SK-N-SH treated with all-trans-retinoic acid at 6 μM for 48 hours (cell line): ENCODE measurements at regions not wholly inside any gene's neighbourhood (a gene's known extent, or its start where the extent isn't known, plus 50 kb on each side); places are given as distances from the start of the nearest gene placed in this dataset.

Experiments
- ATAC-seq: fragments of 200-7000 bp; cut with Tn5 transposase; 3 replicates; pipeline ENCODE4 v1.9.1; 2020; ENCODE audit warnings: mild to moderate bottlenecking, moderate library complexity
- ARNTL ChIP-seq: fragments of 450-650 bp; formaldehyde crosslinking; IDR thresholded peaks from 2 replicates; pipeline ENCODE4 v1.5.0; 2020; ENCODE audit warnings: low read depth, mild to moderate bottlenecking, moderate library complexity, borderline replicate concordance
- BACH2 ChIP-seq: fragments of 250-450 bp; sonication (Bioruptor Pico); IDR thresholded peaks from 2 replicates; pipeline ENCODE4 v1.9.0; 2021; ENCODE audit warnings: mild to moderate bottlenecking, borderline replicate concordance
- CREB5 ChIP-seq: fragments of 250-450 bp; sonication (Bioruptor Pico); IDR thresholded peaks from 2 replicates; pipeline ENCODE4 v1.5.1; 2020; ENCODE audit warnings: low read depth, mild to moderate bottlenecking, moderate library complexity
- CSDC2 ChIP-seq: fragments of 250-450 bp; sonication (Bioruptor Pico); IDR thresholded peaks from 2 replicates; pipeline ENCODE4 v1.5.0; 2020; ENCODE audit warnings: mild to moderate bottlenecking, moderate library complexity
- CSRNP3 ChIP-seq: fragments of 250-450 bp; sonication (Bioruptor Pico); IDR thresholded peaks from 2 replicates; pipeline ENCODE4 v1.5.1; 2021; ENCODE audit warnings: mild to moderate bottlenecking, moderate library complexity
- ESRRG ChIP-seq: fragments of 250-450 bp; sonication (Bioruptor Pico); IDR thresholded peaks from 2 replicates; pipeline ENCODE4 v1.6.1; 2021; ENCODE audit warnings: mild to moderate bottlenecking
- ISL1 ChIP-seq: fragments of 250-450 bp; sonication (Bioruptor Pico); IDR thresholded peaks from 2 replicates; pipeline ENCODE4 v2.1.2; 2022; ENCODE audit warnings: mild to moderate bottlenecking, moderate library complexity
- OSR1 ChIP-seq: fragments of 250-450 bp; sonication (Bioruptor Pico); IDR thresholded peaks from 2 replicates; pipeline ENCODE4 v1.8.0; 2022; ENCODE audit warnings: moderate library complexity, mild to moderate bottlenecking, inconsistent platforms
- PATZ1 ChIP-seq: fragments of 250-450 bp; sonication (Bioruptor Pico); IDR thresholded peaks from 2 replicates; pipeline ENCODE4 v1.8.0; 2020; ENCODE audit warnings: mild to moderate bottlenecking, moderate library complexity, borderline replicate concordance
- POU6F1 ChIP-seq: fragments of 250-450 bp; sonication (Bioruptor Pico); IDR thresholded peaks from 2 replicates; pipeline ENCODE4 v1.8.0; 2021; ENCODE audit warnings: low read depth, mild to moderate bottlenecking, moderate library complexity, borderline replicate concordance
- PPARA ChIP-seq: fragments of 250-450 bp; sonication (Bioruptor Pico); IDR thresholded peaks from 2 replicates; pipeline ENCODE4 v1.5.0; 2020; ENCODE audit warnings: mild to moderate bottlenecking, borderline replicate concordance
- RARB ChIP-seq: fragments of 250-450 bp; sonication (Bioruptor Pico); IDR thresholded peaks from 2 replicates; pipeline ENCODE4 v1.8.0; 2021; ENCODE audit warnings: mild to moderate bottlenecking, moderate library complexity
- SNAI2 ChIP-seq: fragments of 250-450 bp; sonication (Bioruptor Pico); IDR thresholded peaks from 2 replicates; pipeline ENCODE4 v1.5.0; 2020; ENCODE audit warnings: mild to moderate bottlenecking, moderate library complexity
- TCF4 ChIP-seq: fragments of 250-450 bp; sonication (Bioruptor Pico); IDR thresholded peaks from 2 replicates; pipeline ENCODE4 v1.8.0; 2021; ENCODE audit warnings: mild to moderate bottlenecking, moderate library complexity, borderline replicate concordance
- TOX ChIP-seq: fragments of 250-450 bp; sonication (Bioruptor Pico); IDR thresholded peaks from 2 replicates; pipeline ENCODE4 v1.8.0; 2021; ENCODE audit warnings: mild to moderate bottlenecking, moderate library complexity, borderline replicate concordance
- TSHZ2 ChIP-seq: fragments of 250-450 bp; sonication (Bioruptor Pico); IDR thresholded peaks from 2 replicates; pipeline ENCODE4 v1.5.0; 2020; ENCODE audit warnings: mild to moderate bottlenecking, moderate library complexity
- ZC3H10 ChIP-seq: fragments of 250-450 bp; sonication (Bioruptor Pico); IDR thresholded peaks from 2 replicates; pipeline ENCODE4 v1.5.1; 2021; ENCODE audit warnings: mild to moderate bottlenecking, moderate library complexity
- ZFP3 ChIP-seq: fragments of 250-450 bp; sonication (Bioruptor Pico); IDR thresholded peaks from 2 replicates; pipeline ENCODE4 v1.5.0; 2020; ENCODE audit warnings: mild to moderate bottlenecking, moderate library complexity
- ZNF565 ChIP-seq: fragments of 450-650 bp; formaldehyde crosslinking; conservative IDR thresholded peaks from 2 replicates; pipeline ENCODE4 v1.5.0; 2020; ENCODE audit warnings: low read depth, mild to moderate bottlenecking, moderate library complexity

- TF ChIP-seq TSHZ2 (CRISPR knock-in tag), result no peak
- TF ChIP-seq TCF4, result no peak
- no peak for TF ChIP-seq POU6F1
- no peak for TF ChIP-seq BACH2
- no peak for TF ChIP-seq SNAI2 (CRISPR knock-in tag)
- TF ChIP-seq ESRRG (CRISPR knock-in tag), result no peak
- no peak for TF ChIP-seq CSRNP3 (CRISPR knock-in tag)
- no peak for TF ChIP-seq TOX (CRISPR knock-in tag)
- TF ChIP-seq PPARA (CRISPR knock-in tag), result no peak
- no peak for TF ChIP-seq PATZ1 (CRISPR knock-in tag)
- no peak for TF ChIP-seq CSDC2 (CRISPR knock-in tag)
- no peak for TF ChIP-seq ZC3H10 (CRISPR knock-in tag)
- TF ChIP-seq CREB5 (CRISPR knock-in tag), result no peak
- TF ChIP-seq ZNF565 (CRISPR knock-in tag), result no peak
- TF ChIP-seq ISL1 (CRISPR knock-in tag), result no peak
- no peak for TF ChIP-seq OSR1 (CRISPR knock-in tag)
- no peak for TF ChIP-seq ARNTL (CRISPR knock-in tag)
- no peak for ATAC-seq
Observed at GRCh38 chr7:90025771-90026170, 128.5 kb upstream of the STEAP1 start.

GRCh38 chr7:90033850-90034249 is 120.4 kb upstream of the STEAP1 start:
- TF ChIP-seq BACH2 (no peak), PATZ1 (CRISPR knock-in tag) (no peak), ZFP3 (CRISPR knock-in tag) (no peak), ZNF565 (CRISPR knock-in tag) (no peak), ARNTL (CRISPR knock-in tag) (no peak), CSDC2 (CRISPR knock-in tag) (no peak)
- TF ChIP-seq, all 23 proteins: peak for 0
- no peak for ATAC-seq

GRCh38 chr7:90053094-90053493 is 101.2 kb upstream of the STEAP1 start:
- no peak for ATAC-seq
- TF ChIP-seq BACH2 (no peak), RARB (CRISPR knock-in tag) (no peak), ISL1 (CRISPR knock-in tag) (no peak), ZC3H10 (CRISPR knock-in tag) (no peak), CREB5 (CRISPR knock-in tag) (no peak), TSHZ2 (CRISPR knock-in tag) (no peak), SNAI2 (CRISPR knock-in tag) (no peak), ZFP3 (CRISPR knock-in tag) (no peak)
